HEK293T (cell line): ENCODE measurements at regions not wholly inside any gene's neighbourhood (a gene's known extent, or its start where the extent isn't known, plus 50 kb on each side); places are given as distances from the start of the nearest gene placed in this dataset.

ENCODE experiments used
- CTCF ChIA-PET: fragments of 350-600 bp; formaldehyde crosslinking; extraction: SDS; loops from one replicate; lab custom pipeline; 2021; ENCODE audit warnings: antibody characterized with exemption, inconsistent platforms; lab: Yijun Ruan, JAX
- POLR2A ChIA-PET: fragments of 350-600 bp; formaldehyde crosslinking; extraction: SDS; loops from one replicate; lab custom pipeline; 2020; ENCODE audit warnings: antibody characterized with exemption, inconsistent platforms; lab: Yijun Ruan, JAX
- DNase-seq: peaks from one replicate; pipeline ENCODE4 v3.0.0; 2012; ENCODE audit warnings: mixed read lengths; ENCODE audit errors: extremely low spot score
- ARNT ChIP-seq: fragments of 450-650 bp; IDR thresholded peaks from 2 replicates; pipeline ENCODE4 v1.6.1; 2017; ENCODE audit warnings: mild to moderate bottlenecking
- BHLHE40 ChIP-seq: fragments of 450-650 bp; IDR thresholded peaks from 2 replicates; pipeline ENCODE4 v1.6.1; 2016; ENCODE audit warnings: mild to moderate bottlenecking, moderate library complexity, borderline replicate concordance
- CTBP1 ChIP-seq: fragments of 450-650 bp; IDR thresholded peaks from 2 replicates; pipeline ENCODE4 v1.6.1; 2016; ENCODE audit warnings: borderline replicate concordance
- ELF4 ChIP-seq: fragments of 450-650 bp; IDR thresholded peaks from 2 replicates; pipeline ENCODE4 v1.6.1; 2017; ENCODE audit warnings: antibody characterized with exemption
- FOXA1 ChIP-seq: fragments of 450-650 bp; IDR thresholded peaks from 2 replicates; pipeline ENCODE4 v1.6.1; 2016; ENCODE audit warnings: mild to moderate bottlenecking
- FOXK2 ChIP-seq: fragments of 450-650 bp; IDR thresholded peaks from 2 replicates; pipeline ENCODE4 v1.6.1; 2016; ENCODE audit warnings: mild to moderate bottlenecking
- FOXM1 ChIP-seq: fragments of 450-650 bp; IDR thresholded peaks from 2 replicates; pipeline ENCODE4 v1.6.1; 2017; ENCODE audit warnings: mild to moderate bottlenecking, borderline replicate concordance
- HDGF ChIP-seq: fragments of 450-650 bp; IDR thresholded peaks from 2 replicates; pipeline ENCODE4 v1.6.1; 2017; ENCODE audit warnings: antibody characterized with exemption, borderline replicate concordance
- L3MBTL2 ChIP-seq: fragments of 450-650 bp; conservative IDR thresholded peaks from 2 replicates; pipeline ENCODE4 v1.6.1; 2016; ENCODE audit warnings: mild to moderate bottlenecking
- LEF1 ChIP-seq: fragments of 450-650 bp; IDR thresholded peaks from 2 replicates; pipeline ENCODE4 v1.6.1; 2017; ENCODE audit warnings: mild to moderate bottlenecking, borderline replicate concordance
- NFRKB ChIP-seq: fragments of 450-650 bp; IDR thresholded peaks from 2 replicates; pipeline ENCODE4 v1.6.1; 2016; ENCODE audit warnings: mild to moderate bottlenecking, moderate library complexity
- SP1 ChIP-seq: fragments of 450-650 bp; IDR thresholded peaks from 2 replicates; pipeline ENCODE4 v1.6.1; 2017
- SUZ12 ChIP-seq: fragments of 450-650 bp; IDR thresholded peaks from 2 replicates; pipeline ENCODE4 v1.6.1; 2016; ENCODE audit warnings: mild to moderate bottlenecking
- TARDBP ChIP-seq: fragments of 450-650 bp; IDR thresholded peaks from 2 replicates; pipeline ENCODE4 v1.6.1; 2016
- ZNF384 ChIP-seq: fragments of 450-650 bp; IDR thresholded peaks from 2 replicates; pipeline ENCODE4 v1.6.1; 2016
- TF ChIP-seq, protein P1 (sequence below): fragments of 450-650 bp; IDR thresholded peaks from 2 replicates; pipeline ENCODE4 v1.6.1; 2016

DNA sequence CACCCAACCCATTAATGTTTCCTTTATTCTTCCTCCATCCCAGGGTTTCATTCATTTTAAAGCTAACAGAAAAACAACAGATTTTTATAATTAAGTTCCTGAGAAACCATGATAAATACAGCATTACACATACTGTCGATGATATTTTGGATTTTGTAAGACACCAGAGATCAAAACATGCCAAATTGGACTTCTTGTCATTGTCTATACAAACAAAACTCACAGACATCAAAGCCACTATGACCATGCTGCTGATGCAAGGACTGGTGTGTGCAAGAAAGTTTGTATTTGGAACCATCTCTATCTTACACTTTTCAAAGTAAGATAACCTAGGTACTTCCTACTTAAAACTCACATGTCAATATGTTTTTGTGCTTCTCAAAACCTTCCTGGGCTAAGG, 294.0 kb upstream of the UGT8 start:
- no peak for TF ChIP-seq BHLHE40
- no peak for TF ChIP-seq ELF4
- no peak for TF ChIP-seq SP1
- no peak for TF ChIP-seq FOXK2
- no peak for TF ChIP-seq CTBP1
- no peak for TF ChIP-seq HDGF
- TF ChIP-seq FOXM1 = no peak
- no peak for TF ChIP-seq ZNF384
- no peak for TF ChIP-seq LEF1
- TF ChIP-seq, protein P1, sequence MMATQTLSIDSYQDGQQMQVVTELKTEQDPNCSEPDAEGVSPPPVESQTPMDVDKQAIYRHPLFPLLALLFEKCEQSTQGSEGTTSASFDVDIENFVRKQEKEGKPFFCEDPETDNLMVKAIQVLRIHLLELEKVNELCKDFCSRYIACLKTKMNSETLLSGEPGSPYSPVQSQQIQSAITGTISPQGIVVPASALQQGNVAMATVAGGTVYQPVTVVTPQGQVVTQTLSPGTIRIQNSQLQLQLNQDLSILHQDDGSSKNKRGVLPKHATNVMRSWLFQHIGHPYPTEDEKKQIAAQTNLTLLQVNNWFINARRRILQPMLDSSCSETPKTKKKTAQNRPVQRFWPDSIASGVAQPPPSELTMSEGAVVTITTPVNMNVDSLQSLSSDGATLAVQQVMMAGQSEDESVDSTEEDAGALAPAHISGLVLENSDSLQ = no peak
- no peak for TF ChIP-seq L3MBTL2
- no peak for TF ChIP-seq NFRKB
- TF ChIP-seq ARNT = no peak
- CTCF ChIA-PET = no interaction called here
- no peak for DNase-seq
- POLR2A ChIA-PET = no interaction called here

DNA sequence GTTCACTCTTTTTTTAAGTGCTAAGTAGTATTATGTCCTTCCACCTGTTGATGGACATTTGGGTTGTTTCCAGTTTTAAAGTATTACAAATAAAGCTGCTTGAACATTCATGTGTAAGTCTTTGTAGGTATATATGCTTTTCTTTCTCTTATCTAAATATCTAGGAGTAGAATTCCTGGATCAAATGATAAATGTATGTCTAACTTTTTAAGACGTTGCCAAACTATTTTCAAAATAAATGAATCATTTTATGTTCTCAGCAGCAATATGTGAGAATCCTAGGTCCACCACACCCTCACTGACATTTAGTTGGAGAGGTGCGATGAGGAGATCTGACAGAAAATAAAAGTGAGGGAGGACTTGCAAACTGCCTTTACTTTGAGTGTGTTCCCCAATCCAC, 291.7 kb upstream of the UGT8 start:
- TF ChIP-seq CTBP1 (no peak), SUZ12 (no peak), ARNT (no peak)
- DNase-seq = no peak
- CTCF ChIA-PET = no interaction called here
- POLR2A ChIA-PET = no interaction called here

DNA sequence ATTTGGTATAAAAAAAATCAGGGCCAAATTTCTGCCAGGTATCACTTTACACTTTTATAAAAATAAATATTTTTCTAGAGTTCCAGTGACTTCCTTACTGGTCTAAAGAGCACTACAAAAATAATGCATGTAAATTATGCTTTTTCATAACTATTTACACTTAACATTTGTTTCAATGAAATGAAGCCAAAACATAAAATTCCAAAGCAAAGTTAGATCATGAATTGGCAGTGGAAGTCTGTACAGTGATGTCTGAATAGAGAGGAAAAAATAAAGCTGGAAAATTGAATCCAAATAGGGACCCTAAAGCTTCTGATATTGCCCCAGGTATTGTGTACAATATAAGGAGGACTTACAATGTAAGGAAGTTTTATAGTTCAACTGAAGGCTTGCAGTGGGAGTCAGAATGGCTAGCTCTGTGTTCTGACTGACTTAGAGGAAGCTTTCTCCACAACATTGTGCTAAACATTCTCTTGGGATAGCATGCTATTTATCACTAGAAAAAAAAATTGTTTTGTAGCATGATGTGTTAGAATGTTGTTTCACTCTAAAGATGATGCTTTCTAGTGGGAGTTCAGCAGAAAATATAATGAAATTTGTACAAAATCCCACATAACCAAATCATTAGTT, 288.2 kb upstream of the UGT8 start:
- ChIA-PET POLR2A (no interaction called here), CTCF (no interaction called here)
- TF ChIP-seq CTBP1 = no peak
- TF ChIP-seq FOXK2 = no peak
- TF ChIP-seq, protein P1 = no peak
- no peak for DNase-seq

DNA sequence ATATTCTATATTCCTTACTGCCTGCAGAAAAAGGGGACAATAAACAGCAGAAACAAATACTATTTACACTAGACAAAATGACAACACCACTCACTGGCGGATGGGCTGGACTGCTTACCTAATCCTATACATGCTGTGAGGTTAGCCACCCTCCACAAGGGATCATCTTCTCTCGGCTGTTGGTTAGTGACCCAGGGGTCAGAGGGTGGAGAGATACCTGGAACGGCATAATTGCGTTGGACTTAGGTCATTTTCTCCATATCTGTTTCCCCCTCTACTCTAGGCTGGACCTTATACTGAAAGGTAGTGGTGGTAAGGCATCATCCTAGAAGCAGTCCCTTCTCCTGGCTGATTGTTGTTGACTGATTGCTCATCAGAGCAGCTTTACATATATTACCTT, 286.8 kb upstream of the UGT8 start:
- no peak for TF ChIP-seq LEF1
- no peak for TF ChIP-seq NFRKB
- TF ChIP-seq, protein P1 = no peak
- no peak for DNase-seq
- ChIA-PET CTCF (no interaction called here), POLR2A (no interaction called here)

DNA sequence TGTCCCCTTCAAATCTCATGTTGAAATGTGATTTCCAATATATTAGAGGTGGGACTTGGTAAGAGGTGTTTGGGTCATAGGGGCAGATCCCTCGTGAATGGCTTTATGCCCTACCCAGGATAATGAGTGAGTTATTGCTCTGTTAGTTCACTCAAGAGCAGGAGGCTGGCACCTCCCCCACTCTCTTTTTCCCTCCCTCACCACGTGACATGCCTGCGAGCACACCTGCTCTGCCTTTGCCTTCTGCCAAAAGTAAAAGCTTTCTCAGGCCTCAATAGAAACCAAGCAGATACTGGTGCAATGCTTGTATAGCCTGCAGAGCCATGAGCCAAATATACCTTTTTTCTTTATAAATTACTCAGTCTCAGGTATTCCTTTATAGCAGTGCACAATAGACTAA, 286.3 kb upstream of the UGT8 start:
- TF ChIP-seq ZNF384 (no peak), L3MBTL2 (no peak), ARNT (no peak), TARDBP (no peak), CTBP1 (no peak), HDGF (no peak), ELF4 (no peak), LEF1 (no peak), FOXM1 (no peak), SP1 (no peak), FOXA1 (no peak), SUZ12 (no peak), BHLHE40 (no peak), NFRKB (no peak), FOXK2 (no peak)
- TF ChIP-seq, protein P1 = no peak
- no peak for DNase-seq
- POLR2A ChIA-PET = no interaction called here
- CTCF ChIA-PET = no interaction called here

DNA sequence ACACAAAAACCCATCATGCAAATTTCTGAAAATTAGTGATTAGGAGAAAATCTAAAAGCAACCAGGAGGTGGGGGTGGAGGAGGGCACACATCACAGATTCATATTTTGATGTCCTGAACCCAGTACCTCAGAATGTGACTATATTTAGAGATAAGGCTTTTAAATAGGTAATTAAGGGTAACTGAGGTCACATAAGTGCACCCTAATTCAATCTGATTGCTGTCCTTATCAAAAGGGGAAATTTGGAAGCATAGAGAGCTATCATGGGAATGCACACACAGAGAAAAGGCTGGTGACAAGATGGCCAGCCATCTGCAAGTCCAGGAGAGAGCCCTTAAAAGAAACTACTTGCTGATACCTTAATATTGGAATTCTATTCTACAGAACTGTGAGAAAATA, 281.8 kb upstream of the UGT8 start:
- TF ChIP-seq, protein P1 = no peak
- TF ChIP-seq L3MBTL2 = no peak
- TF ChIP-seq ZNF384 = no peak
- no peak for TF ChIP-seq LEF1
- TF ChIP-seq SP1 = no peak
- TF ChIP-seq FOXK2 = no peak
- ChIA-PET CTCF (interaction anchor here (0.7 kb wide), 1 partner anchor 739 kb away, joined by 4 read pairs; no protein-coding TSS in a partner anchor), POLR2A (no interaction called here)
- no peak for DNase-seq
